ENCODE measurements at regions not wholly inside any gene's neighbourhood (a gene's known extent, or its start where the extent isn't known, plus 50 kb on each side); places are given as distances from the start of the nearest gene placed in this dataset.

GRCh38 chr15:35596285-35596684, 50.3 kb upstream of the DPH6 start:
- TF ChIP-seq, protein P1, sequence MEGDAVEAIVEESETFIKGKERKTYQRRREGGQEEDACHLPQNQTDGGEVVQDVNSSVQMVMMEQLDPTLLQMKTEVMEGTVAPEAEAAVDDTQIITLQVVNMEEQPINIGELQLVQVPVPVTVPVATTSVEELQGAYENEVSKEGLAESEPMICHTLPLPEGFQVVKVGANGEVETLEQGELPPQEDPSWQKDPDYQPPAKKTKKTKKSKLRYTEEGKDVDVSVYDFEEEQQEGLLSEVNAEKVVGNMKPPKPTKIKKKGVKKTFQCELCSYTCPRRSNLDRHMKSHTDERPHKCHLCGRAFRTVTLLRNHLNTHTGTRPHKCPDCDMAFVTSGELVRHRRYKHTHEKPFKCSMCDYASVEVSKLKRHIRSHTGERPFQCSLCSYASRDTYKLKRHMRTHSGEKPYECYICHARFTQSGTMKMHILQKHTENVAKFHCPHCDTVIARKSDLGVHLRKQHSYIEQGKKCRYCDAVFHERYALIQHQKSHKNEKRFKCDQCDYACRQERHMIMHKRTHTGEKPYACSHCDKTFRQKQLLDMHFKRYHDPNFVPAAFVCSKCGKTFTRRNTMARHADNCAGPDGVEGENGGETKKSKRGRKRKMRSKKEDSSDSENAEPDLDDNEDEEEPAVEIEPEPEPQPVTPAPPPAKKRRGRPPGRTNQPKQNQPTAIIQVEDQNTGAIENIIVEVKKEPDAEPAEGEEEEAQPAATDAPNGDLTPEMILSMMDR (IDR thresholded peaks at IDR 0.05; ENCODE audit: low read depth, low read length, poor library complexity, severe bottlenecking) = no peak
- TF ChIP-seq EZH2phosphoT487 (IDR thresholded peaks at IDR 0.05; ENCODE audit: borderline replicate concordance, low read length) = no peak
- no peaks in the 10 kb centered on the region; the same call in 1 of the 2 replicates for H3K9me2 ChIP-seq (replicated peaks; ENCODE audit: control insufficient read depth, low read length)

DNA sequence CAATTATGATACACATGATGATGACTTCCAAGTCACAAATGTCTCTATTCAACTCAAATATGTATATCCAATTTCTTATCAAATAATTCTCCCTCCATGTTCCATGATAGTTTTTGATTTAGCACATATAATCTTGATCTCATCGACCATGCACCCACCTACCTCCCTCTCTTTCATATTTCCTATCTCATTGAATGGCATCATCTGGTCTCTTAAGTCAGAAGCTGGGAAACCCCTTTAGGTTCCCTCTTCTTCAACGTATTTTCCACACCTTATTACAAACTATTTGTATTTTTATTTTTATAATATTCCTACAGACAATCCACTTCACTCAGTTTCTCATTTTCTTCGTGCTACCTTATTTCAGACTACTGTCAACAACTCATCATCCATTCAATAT, 56.9 kb upstream of the DPH6 start:
- no peaks in the 10 kb centered on the region for H3F3A ChIP-seq (ENCODE audit: control insufficient read depth, insufficient read depth)
- H3K27ac ChIP-seq (ENCODE audit: low read depth, low read length) = no peak overlapping the region
- TF ChIP-seq EZH2phosphoT487 (IDR thresholded peaks at IDR 0.05; ENCODE audit: borderline replicate concordance, low read length) = no peak
- TF ChIP-seq, protein P1 (IDR thresholded peaks at IDR 0.05; ENCODE audit: low read depth, low read length, poor library complexity, severe bottlenecking) = no peak
- H4K20me1 ChIP-seq (ENCODE audit: control insufficient read depth, insufficient read depth, low read depth, low read length) = no peaks in the 10 kb centered on the region
- H3K4me1 ChIP-seq (ENCODE audit: control insufficient read depth, low read length) = no peaks in the 10 kb centered on the region
- no peak overlapping the region for H3K4me3 ChIP-seq (ENCODE audit: low read length)
- H3K9me2 ChIP-seq (replicated peaks; ENCODE audit: control insufficient read depth, low read length) = no peaks in the 10 kb centered on the region; the same call in 1 of the 2 replicates
- no peak overlapping the region for H3K4me2 ChIP-seq (ENCODE audit: low read length)
- no peaks in the 10 kb centered on the region for H3K9me3 ChIP-seq (ENCODE audit: control insufficient read depth, insufficient read depth, low read length)
- H3K27me3 ChIP-seq (ENCODE audit: control insufficient read depth, low read length) = no peaks in the 10 kb centered on the region
- no peaks in the 10 kb centered on the region for H3K79me2 ChIP-seq (ENCODE audit: control insufficient read depth, low read length)
- no peaks in the 10 kb centered on the region for H3K36me3 ChIP-seq (ENCODE audit: control insufficient read depth, low read length)

More at GRCh38 chr15:35596285-35596684, 50.3 kb upstream of the DPH6 start:
- Histone ChIP-seq H3K36me3 (ENCODE audit: control insufficient read depth, low read length) (no peaks in the 10 kb centered on the region), H4K20me1 (ENCODE audit: control insufficient read depth, insufficient read depth, low read depth, low read length) (no peaks in the 10 kb centered on the region), H3K79me2 (ENCODE audit: control insufficient read depth, low read length) (no peaks in the 10 kb centered on the region), H3K4me2 (ENCODE audit: low read length) (no peak overlapping the region), H3K4me1 (ENCODE audit: control insufficient read depth, low read length) (no peaks in the 10 kb centered on the region), H3K27ac (ENCODE audit: low read depth, low read length) (no peak overlapping the region), H3K4me3 (ENCODE audit: low read length) (no peak overlapping the region), H3K9me3 (ENCODE audit: control insufficient read depth, insufficient read depth, low read length) (no peaks in the 10 kb centered on the region; the same call in 1 of the 2 replicates), H3F3A (ENCODE audit: control insufficient read depth, insufficient read depth) (no peaks in the 10 kb centered on the region), H3K27me3 (ENCODE audit: control insufficient read depth, low read length) (no peaks in the 10 kb centered on the region)

GRCh38 chr15:35603301-35603700, 57.3 kb upstream of the DPH6 start:
- no peaks in the 10 kb centered on the region for H3K36me3 ChIP-seq (ENCODE audit: control insufficient read depth, low read length)
- H3F3A ChIP-seq (ENCODE audit: control insufficient read depth, insufficient read depth) = no peaks in the 10 kb centered on the region
- TF ChIP-seq EZH2phosphoT487 (IDR thresholded peaks at IDR 0.05; ENCODE audit: borderline replicate concordance, low read length) = no peak
- TF ChIP-seq, protein P1 (IDR thresholded peaks at IDR 0.05; ENCODE audit: low read depth, low read length, poor library complexity, severe bottlenecking) = no peak
- no peak overlapping the region for H3K4me3 ChIP-seq (ENCODE audit: low read length)
- H3K4me1 ChIP-seq (ENCODE audit: control insufficient read depth, low read length) = no peaks in the 10 kb centered on the region
- H3K79me2 ChIP-seq (ENCODE audit: control insufficient read depth, low read length) = no peaks in the 10 kb centered on the region
- H3K4me2 ChIP-seq (ENCODE audit: low read length) = no peak overlapping the region
- no peaks in the 10 kb centered on the region; the same call in 1 of the 2 replicates for H3K9me2 ChIP-seq (replicated peaks; ENCODE audit: control insufficient read depth, low read length)
- H3K27me3 ChIP-seq (ENCODE audit: control insufficient read depth, low read length) = no peaks in the 10 kb centered on the region
- H3K9me3 ChIP-seq (ENCODE audit: control insufficient read depth, insufficient read depth, low read length) = no peaks in the 10 kb centered on the region
- H3K27ac ChIP-seq (ENCODE audit: low read depth, low read length) = no peak overlapping the region
- no peaks in the 10 kb centered on the region for H4K20me1 ChIP-seq (ENCODE audit: control insufficient read depth, insufficient read depth, low read depth, low read length)
